ENCODE measurements at regions not wholly inside any gene's neighbourhood (a gene's known extent, or its start where the extent isn't known, plus 50 kb on each side); places are given as distances from the start of the nearest gene placed in this dataset.

DNA sequence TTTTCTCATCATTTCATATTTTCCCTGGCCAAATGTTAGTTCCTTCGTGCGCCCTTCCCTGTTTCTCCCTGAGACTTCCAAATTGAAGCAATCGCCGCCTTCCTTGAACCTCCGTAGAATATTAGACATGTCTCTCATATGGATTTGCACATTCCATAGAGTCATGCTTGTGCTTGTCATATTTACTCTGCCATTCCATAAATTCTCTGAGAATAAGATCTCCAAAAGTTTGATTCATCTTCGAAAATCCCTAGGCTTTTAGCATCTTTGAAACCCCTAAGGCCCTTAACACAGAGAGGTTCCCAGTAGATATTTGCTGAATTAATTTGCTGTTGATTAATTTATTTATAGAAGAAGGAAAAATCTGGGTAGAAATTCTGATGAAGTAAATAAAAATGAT lies 202.2 kb upstream of the PIK3C3 start:
- DNase-seq: no peak

DNA sequence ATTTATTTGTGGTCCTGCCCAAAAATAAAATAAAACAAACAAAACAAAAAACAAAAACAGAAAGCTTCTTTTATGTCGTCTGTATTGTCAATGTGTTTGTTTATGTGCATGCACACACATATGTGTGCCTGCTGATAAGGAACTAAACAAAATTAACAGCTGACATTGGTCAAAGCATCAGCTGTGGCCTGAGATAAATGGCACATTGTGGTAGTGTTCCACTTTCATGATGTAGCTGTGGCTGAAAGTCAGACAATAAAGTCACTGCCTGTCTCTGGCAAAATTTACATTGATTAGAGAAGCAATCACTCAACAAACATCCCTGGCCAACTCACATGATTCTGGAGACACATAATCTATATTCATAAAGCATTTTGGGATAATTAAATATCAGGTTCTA lies 203.4 kb upstream of the PIK3C3 start:
- DNase-seq: no peak

DNA sequence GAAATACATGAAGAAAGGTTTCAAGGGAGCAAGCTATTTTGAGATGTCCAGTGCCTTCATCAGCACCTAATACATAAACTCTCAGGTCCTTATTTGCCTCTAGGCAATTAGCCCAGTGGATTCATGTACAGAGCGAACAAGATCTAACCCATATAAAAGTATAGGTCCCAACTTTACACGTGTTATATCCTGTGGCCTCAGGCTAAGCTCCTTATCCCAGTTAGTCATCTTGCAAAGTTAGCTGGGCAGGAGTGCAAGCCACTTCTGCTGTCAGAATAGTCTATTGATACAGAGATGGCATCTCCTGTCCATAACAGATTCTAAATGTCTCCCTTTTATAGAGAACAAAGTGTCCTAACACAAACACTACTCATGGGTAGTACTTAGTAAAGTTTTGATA lies 203.9 kb upstream of the PIK3C3 start:
- no peak for DNase-seq

GRCh38 chr18:41747723-41748242 lies 207.3 kb upstream of the PIK3C3 start:
- DNase-seq: no peak

- peak; percentile 77 for DNase-seq
These were observed 209.6 kb upstream of the PIK3C3 start for GRCh38 chr18:41745166-41746049.

GRCh38 chr18:41744421-41745030 lies 210.5 kb upstream of the PIK3C3 start:
- no peak for DNase-seq

- DNase-seq: no peak
These were observed 217.8 kb upstream of the PIK3C3 start for GRCh38 chr18:41737218-41737617.

DNA sequence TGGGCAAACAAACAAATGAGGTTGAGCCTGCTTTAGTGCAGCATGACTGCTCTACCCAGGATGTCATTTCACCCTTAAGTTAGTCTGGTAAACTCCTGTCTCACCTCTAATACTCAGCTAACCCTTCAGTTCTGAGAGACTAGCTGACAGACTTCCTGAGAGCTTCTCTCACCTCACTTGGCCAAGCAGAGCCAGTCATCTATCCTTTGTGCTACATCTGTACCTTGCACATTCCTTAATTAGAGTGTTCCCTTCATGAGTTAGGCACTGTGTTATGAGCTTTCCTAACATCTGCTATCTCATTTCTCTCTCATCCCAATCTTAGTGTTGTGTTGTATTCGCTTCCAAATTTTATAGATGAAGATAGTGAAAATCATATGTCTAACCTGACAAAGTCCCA lies 220.1 kb upstream of the PIK3C3 start:
- no peak for DNase-seq

DNA sequence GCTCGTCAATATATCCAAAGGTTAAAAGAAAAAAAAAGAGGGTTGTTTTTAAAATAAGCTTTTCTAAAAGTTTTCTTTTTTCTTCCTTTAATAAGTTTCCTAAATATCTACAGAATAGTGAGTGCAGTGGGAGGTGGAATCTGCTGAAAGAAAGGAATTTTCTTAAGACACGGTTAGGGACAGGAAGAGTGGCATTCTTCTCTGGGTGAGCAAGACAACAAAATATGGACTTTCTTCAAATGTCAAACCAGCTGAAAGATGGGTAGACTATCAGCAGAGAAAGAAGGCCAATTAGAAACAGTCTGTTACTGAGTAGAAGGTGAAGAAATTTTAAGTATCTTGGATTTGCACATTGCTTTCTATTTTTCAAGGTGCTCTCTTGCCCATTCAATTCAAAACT lies 222.7 kb upstream of the PIK3C3 start:
- no peak for DNase-seq

- DNase-seq: no peak
These were observed 223.2 kb upstream of the PIK3C3 start for GRCh38 chr18:41731884-41732283.

- DNase-seq: no peak
These were observed 230.8 kb upstream of the PIK3C3 start for GRCh38 chr18:41724195-41724594.

GRCh38 chr18:41721103-41721790 lies 233.8 kb upstream of the PIK3C3 start:
- DNase-seq: no peak

GRCh38 chr18:41720226-41720625 lies 234.8 kb upstream of the PIK3C3 start:
- no peak for DNase-seq

- DNase-seq: no peak
These were observed 235.2 kb upstream of the PIK3C3 start for GRCh38 chr18:41719808-41720207.

GRCh38 chr18:41714872-41715271 lies 240.2 kb upstream of the PIK3C3 start:
- no peak for DNase-seq

DNA sequence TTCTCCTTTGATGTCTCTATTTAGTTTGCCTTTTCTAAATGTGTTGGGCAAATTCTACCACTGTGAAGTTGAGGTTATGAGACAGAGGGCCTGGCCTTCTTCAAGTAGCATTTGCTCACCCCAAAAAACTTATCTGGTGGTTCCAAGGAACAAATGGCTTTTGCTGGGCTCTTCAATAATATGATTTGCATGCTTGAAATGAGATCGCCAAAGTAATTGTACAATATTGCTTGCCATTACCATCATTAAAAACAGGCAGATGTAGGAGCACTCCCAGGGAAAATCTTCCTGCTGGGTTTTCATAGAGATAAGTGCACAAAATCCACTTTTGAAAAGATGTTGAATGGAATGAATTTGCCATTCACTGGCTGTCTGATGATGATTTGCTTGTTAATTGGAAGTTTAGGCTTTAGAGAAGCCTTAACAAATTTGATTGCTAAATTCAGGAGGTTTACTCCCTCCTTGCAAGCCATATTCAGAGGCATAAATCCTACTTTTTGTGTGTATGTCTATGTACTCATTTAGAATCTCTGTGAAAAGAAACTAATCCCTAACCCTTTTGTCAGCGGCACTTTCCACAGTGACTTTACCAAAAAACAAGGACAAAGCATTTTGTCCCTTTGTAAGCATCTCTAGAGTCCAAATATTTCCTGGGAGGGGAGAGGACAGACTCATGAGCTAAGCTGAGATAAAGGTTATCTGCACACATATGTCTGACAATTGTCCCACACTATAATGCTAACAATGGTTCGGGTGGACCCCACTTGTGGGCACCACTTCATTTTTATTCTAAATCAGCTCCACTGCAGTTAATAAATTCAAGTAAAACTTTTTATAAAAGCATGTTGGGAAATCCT lies 240.8 kb upstream of the PIK3C3 start:
- DNase-seq: no peak

- no peak for DNase-seq
These were observed 248.7 kb upstream of the PIK3C3 start for GRCh38 chr18:41706301-41706700.

GRCh38 chr18:41703744-41704530 lies 251.1 kb upstream of the PIK3C3 start:
- no peak for DNase-seq

- DNase-seq: no peak
These were observed 254.6 kb upstream of the PIK3C3 start for GRCh38 chr18:41700416-41700815.

GRCh38 chr18:41695441-41695840 lies 259.6 kb upstream of the PIK3C3 start:
- no peak for DNase-seq

GRCh38 chr18:41693008-41693407 lies 262.0 kb upstream of the PIK3C3 start:
- DNase-seq: no peak
